Fibroblast of skin of scalp (primary cell): ENCODE measurements at regions not wholly inside any gene's neighbourhood (a gene's known extent, or its start where the extent isn't known, plus 50 kb on each side); places are given as distances from the start of the nearest gene placed in this dataset.

Source experiments
- DNase-seq: peaks from one replicate; pipeline ENCODE4 v3.0.0-alpha.2; 2013

DNA sequence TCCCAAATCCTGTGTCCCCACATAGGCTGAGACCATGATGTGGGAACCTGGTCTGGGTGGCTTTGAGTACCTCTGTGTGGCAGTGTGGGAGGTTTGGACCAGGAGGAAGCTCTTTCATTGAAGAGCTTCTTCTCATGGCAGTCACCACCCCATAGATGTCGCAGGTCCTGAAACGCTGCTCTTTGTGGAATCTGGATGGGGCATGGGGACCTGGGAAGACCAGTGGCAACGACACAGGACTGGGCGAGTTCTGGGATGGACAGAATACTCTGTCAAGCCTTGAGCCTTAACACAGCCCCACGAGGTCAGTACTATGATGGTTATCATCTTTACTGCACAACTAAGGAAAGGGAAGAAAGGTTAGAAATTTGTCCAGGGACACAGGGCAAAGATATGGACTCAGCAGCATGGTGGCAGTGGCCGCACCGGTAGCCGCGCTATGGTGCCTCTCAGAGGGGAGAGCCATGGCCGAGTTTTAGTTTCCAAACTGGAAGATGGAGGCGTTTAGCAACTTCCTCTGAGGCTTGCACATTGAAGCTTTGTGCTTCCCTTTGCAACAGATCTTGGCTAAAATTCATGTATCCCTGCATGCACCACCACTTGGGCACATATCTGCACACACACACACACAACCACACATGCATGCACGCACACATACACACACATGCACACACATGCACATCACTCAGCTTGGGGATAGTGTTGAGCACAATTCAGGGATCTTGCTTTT, 117.7 kb upstream of the C1orf174 start:
- DNase-seq: no peak

DNA sequence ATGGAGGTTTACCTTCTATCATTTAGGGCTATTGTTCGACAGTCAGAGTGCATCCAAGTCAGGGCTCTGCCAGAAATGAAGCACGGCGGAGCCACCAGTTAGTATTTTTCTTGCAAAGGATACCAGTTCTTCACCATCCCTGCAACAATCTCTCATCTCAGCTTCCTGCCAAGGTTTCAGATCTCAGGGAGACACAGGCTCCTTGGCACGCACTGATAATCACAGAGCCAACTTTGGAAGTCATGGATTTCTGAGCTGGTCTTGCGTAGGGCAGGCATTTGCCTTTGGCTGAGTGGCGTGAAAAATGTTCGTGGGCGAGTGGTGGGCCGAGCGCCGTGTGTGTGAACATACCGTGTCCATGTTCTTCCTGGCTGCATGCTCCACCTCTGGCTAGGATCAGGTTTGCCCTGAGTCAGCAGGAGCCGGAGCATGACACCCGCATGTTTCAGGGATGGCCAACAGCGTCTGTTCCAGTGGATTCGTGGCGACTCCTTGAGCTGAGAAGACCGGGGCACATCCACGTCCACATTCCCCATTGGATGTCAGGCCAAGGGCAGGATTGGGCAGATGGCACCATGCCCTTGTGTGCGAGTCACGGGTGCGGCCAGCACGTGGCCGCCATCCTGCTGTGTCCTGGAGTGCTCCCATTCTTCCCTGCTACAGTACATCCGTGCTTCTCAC, 118.5 kb upstream of the C1orf174 start:
- no peak for DNase-seq

DNA sequence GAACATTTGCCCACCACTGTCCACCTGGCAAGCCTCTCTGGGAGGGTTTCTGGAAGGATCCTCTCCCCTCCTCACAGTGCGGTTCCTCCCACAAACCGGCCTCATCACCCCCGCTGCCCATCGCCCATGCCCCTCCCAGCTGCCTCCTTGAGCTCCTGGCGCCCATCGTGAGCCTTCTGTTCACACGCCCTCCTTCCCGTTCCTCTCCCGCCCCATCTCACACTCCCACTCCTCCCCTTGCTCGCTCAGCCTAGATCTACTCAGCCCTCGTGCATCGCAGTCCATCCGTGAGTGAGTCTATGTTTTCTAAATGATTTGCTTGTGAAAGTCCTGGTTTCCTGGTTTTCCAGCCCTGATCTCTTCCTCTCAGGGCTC, 119.1 kb upstream of the C1orf174 start:
- no peak for DNase-seq

DNA sequence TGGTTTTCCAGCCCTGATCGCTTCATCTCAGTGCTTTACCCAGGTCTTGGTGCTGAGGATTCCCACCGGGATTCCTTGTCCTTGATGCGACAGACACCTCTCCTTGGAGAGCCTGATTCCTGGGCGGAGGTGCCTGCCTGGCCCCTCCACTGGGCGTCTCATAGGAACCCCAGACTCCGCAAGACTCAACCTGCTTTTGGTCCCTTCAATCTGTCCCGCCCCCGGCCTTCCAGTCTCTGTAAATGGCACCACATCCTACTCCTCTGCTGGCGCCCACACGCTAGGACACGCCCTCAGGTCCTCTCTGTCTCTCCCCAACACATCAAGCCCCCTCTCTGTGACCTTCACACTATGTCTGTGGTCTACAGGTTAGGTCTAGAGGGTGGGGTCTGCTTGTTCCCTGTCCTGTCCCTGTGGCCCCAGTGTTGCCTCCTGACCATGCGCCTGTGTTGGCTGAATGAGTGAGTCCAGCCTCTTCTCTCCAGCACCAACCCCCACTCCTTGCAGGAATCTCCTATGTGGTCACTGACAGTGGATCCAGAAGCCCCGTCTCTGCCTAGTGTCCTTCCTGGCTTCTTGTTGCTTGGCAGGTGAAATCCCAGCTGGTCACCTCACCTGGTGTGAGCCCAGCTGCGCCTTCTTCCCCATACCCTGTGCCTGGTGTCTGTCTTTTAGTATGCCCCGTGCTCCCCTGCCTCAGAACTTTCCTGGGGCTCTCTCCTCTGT, 119.7 kb upstream of the C1orf174 start:
- DNase-seq: no peak

DNA sequence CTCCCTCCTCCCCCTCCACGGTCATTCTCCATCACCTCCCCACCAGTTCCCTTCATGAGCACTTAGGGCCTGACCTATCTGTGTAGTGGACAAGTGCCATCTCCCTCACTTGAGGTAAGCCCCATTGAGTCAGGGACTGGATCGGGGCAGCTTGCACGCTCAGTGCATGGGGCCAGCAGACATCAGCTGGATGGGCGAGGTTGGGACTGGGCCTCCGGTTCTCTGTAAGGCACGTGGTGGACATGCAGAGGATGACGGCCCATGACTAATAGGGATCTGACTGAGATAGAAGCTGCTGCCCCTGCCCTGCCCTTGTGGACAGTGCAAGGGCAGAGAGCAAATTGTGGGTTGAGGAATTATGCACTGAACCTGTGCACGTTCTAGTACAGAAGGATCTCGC, 120.4 kb upstream of the C1orf174 start:
- DNase-seq: no peak

DNA sequence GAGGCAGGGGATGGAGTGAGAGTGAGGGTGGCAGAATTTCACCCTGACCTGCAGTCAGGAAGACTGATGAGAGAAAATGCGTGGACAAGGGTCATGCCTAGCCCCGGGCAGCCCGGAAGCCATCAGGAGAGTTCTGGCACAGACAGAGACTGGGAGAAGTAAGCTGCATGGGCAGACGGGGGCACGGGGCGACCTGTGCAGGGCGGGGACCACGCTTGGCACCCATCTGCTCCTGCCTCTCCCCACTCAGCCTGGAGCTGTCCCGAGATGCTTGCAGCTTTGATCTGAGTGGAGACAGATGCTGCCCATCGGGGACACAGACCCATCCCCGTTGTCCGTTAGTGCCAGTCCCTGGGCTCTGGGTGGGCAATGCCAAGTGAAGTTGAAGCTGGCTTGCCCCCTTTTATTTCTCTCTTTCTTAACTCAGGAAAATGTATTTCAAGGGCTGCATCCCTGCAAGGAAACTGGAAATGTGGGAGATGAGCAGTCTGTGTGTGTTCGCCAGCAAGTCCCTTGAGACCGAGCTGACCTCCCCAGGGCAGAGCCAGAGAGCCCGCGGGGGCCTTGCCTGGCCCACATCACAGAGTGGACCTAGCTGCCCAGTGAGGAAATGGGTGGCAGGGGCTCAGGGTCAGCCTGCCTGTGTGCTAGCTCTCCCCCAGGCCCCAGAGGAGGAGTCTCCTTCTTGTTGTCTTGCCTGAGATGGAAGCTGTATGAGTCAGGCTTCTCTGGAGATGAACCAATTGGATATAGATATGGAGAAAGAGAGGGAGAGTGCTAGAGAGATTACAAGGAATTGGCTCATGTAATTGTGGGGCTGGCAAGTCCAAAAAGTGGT, 121.3 kb upstream of the C1orf174 start:
- DNase-seq: no peak

DNA sequence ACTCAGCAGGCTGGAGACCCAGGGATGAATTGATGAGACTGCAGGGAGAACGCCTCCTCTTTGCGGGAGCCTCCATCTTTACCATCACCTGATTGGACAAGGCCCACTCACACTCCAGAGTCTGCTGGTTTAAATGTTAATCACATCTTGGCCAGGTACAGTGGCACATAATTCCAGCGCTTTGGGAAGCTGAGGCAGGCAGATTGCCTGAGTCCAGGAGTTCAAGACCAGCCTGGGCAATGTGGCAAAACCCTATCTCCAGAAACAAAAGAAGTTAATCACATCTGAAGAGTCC, 121.8 kb upstream of the C1orf174 start:
- DNase-seq: no peak

DNA sequence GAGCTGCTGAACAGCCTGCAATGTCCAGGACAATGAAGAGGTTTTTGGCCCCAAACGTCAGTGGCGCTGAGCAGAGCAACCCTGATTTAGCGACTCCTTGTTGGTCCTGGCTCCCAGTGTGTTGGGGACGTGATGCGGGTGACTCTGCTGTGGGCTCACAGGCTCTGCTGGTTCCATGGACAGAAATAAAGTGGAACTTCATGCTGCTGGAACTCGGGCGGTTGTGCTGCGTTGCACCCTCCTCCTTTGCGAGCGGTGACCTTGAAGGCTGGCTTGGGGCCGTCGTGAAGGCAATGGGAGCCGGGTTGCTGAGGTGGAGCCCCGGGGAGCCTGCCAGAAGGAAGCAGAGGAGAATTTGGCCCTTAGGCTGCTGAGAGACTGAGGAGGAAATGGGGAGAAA, 122.6 kb upstream of the C1orf174 start:
- DNase-seq: no peak

DNA sequence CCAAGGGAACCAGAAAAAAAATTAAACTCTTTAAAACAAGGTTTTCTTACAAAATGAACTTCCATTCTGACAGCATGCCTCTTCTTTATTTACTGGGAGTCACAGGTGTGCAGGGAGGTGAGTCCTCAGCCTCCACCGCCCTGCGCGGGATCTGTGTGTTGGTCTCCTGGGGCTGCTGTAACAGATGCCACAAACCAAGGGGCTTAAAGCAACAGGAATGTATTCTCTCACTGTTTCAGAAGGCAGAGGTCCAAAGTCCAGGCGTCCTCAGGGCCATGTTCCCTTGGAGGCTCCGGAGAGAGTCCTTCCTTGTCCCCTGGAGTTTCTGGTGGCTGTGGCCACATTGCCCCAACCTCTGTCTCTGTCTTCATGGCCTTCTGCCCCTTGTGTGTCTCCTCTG, 123.6 kb upstream of the C1orf174 start:
- DNase-seq: no peak

DNA sequence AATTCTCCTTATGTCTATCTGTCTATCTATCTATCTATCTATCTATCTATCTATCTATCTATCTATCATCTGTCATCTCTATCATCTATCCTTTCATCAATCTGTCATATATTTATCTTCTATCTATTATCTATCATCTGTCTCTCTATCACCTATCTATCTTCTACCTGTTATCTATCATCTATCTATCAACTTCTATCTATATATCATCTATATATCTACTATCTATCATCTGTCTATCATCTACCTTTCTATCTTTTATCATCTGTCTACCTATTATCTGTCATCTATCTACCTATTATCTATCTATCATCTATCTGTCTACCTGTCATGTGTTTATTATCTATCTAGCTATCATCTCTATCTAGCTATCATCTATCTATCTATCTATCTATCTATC, 124.7 kb upstream of the C1orf174 start:
- DNase-seq: no peak

DNA sequence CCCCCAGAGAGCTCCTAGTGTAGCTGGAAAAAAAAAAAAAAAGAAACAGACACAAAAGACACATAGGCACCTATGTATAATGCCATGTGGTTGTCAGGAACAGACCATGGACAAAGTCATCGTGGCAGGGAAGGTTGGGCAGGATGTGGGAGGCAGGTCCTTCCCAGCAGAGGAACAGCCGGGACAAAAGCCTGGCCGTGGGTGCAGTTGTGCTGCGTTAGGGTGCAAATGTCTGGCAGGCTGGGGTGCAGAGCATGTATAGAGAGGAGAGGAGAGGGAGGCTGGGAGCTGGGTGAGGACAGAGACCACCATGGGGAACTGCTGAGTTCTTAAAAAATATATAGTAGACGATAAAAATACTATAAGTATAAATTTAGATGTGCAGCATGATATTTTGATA, 125.7 kb upstream of the C1orf174 start:
- no peak for DNase-seq

DNA sequence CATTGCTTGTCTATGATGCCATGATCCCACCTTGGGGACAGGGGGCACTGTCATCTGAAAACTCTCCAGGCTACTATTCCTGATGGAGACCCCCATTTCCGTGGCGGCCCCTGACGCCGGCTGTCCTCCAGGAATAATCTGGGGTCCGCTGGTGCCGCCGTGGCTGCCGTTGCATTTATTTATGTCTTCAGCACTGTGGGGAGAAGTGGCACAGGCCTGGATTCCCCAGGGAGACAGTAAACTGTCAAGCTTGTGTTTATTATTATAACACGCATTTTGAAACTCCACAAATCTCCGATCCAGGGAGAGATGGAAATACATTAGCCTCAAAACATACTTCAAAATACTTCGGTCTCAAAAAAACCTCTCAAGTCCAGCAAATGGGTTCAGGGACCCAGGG, 126.9 kb upstream of the C1orf174 start:
- no peak for DNase-seq

DNA sequence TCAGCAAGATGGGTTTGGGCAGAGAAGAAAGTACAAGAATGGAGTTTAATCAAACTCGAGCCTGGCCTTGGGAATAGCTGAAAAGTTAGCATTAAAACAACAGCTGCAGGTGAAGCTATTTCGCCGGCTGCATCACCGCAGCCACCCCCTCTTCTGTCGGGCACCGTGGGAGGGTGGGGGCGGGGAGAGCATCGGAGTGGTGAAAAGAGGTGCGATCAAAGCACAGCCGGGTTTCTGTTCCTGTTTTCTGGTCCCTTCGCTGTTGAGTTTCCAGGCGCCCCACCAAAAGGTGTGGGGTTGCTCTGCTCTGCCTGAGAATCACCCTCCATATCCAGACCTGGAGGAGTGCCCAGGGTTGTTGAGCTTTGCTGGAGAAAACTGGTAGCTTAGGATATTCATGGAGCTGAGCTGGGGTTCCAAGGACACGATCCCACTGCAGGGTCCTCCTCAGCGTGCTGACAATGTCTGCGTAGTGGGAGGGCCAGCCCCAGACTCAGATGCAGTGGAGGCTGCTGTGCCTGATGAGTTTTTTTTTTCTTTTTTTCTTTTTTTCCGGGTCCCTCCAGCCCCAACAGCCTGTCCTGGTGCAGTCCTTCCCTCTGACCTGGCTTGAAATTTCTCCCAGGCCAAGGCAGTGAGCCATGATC, 127.5 kb upstream of the C1orf174 start:
- DNase-seq: no peak

DNA sequence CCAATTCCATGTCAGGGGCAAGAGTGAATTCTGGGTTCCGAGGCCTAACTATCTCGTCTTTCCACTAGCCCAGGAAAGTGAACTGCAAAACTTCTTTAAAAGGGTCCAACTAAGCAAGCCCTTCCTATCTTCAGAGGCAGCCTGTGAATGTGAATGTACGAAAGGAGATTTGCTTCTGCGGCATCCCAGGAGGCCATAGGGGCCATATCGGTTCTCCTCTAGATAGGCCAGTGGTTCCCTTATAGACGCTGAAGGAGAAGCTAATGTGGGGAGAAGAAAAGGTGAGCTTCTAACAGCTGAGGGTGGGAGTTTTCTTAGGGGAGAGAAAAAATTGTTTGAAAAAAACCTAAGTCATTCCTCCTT, 128.0 kb upstream of the C1orf174 start:
- DNase-seq: no peak

DNA sequence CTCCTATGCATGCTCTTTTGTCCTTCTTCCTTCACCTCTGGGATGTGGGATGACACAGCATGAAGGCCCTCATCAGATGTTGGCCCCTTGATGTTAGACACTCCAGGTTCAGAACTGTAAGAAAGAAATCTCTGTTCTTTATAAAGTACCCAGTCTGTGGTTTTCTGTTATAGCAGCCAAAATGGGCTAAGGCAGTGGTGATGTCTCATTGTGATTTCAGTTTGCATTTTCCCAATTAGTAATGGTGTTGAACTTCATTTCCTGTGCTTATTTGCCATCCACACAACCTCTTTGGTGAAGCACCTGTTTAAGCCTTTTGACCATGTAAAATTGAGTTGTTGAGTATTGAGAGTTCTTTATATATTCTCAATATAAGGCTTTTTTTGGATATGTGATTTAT, 129.3 kb upstream of the C1orf174 start:
- no peak for DNase-seq

DNA sequence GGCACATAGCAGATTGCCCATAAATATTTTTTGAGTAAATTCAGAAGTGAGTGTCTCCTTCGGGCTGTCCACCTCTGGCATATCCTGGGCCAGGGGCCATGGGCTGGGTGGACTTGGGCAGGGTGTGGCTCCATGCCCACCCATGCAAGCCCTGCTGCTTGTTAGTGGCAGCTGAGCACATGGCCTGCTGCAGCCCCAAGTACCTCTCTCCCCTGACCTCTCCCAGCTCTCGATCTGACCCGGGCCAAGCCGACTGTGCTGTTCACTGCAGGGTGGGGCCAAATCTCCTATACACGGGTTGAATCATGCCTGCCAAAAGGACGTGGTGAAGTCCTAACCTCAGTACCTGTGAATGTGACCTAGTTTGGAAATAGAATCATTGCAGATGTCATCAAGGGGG, 132.5 kb upstream of the C1orf174 start:
- no peak for DNase-seq

DNA sequence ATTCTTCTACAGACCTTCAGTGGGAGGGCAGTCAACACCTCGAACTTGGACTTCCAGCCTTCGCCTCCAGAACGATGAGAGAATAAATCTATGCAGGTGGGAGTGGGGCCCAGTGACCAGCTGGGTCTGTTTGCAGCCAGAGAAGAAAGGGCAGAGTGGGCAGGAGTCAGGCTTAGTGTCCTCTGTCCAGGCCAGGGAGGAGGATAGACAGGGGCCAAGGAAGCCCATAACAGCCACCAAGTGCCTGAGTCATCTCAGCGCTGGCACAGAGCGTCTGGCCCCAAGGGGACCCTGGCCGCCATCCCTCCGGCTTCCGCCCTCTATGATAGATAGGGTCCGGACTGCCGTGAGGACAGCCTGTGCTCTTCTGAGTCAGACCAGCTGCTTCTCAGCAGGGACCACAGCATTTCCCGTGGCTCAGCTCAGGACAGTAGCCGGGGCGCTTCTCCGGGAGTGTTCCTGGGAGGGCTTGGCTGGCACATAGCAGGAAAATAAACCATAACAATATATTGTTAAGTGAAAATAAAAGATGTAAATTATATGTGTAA, 133.1 kb upstream of the C1orf174 start:
- DNase-seq: no peak

DNA sequence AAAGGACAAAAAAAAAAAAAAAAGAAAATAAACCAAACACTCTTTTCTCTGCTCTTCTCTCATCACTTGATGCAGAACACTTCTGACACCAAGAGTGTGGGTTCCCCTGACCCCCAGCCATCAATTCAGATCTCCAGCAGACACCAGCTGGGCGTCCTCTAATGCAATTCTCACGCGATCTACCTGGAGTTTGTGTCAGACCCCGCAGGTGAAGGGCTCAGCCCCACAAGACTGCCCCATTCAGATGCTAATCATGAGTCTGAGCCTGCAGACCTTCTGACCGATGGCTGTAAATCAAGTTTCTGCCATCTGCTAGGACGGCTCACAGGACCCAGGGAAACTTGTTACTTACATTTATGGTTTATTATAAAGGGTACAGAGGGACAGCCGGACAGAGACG, 133.6 kb upstream of the C1orf174 start:
- no peak for DNase-seq

DNA sequence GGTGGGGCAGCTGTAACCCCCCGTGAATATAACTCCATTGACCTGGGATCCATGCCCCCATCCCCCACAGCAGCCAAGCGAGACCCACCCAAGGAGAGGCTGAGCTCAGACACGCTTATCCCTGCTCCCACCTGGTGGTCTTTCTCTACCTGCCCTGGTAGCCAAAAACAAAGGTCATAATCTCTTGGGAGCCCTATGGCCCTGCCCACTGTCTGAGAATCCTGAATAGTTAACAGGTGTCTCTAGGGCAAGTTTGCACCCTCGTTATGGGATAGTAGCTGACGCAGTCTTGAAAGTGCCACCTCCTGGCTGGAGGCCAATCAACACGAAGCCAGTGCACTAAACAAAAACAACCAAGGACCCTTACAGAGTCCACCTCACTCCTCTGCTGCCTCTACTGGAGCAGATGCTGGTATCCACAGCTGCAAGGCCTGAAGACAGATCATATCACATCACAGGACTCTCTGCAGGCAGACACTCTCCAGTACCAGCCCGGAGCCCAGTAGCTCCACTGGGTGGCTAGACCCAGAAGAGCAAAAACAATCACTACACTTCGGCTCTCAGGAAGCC, 134.3 kb upstream of the C1orf174 start:
- DNase-seq: no peak

DNA sequence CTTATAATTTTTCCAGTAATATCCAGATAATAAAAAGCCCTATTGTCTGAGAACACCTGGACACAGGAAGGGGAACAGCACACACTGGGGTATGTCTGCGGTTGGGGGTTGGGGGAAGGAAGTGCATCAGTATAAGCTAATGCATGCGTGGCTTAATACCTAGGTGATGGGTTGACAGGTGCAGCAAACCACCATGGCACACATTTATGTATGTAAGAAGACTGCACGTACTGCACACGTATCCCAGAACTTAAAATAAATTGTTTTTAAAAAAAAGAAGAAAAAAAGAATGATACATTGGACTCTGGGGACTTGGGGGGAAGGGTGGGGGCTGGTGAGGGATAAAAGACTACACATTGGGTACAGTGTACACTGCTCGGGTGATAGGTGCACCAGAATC, 144.9 kb upstream of the C1orf174 start:
- DNase-seq: no peak

DNA sequence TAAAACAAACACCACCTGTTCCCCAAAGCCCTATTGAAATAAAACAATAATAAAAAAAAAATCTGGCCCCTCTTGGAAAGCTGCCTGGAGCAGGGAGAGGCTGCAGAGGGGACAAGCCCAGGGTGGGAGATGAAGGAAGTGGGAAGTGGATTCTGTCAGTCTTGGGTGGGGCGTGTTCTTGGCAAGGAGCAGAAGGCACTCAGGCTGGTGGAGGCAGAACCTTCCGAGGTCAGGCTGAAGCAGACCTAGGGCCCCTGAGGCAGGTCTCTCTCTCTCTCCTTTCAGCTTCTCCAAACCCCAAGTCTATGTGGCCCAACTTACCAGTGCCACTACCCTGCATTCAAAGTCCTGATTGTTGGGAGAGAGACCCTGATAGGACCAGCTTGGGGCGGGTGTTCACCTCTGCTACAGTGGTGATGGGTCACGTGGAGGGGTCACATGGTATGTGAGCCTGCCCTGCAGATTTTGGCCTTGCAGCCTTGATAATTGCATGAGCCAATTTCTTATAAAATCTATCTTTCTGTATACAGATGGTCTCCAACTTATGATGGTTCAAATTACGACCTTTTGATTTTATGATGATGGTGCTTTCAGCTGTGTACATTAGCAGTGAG, 145.4 kb upstream of the C1orf174 start:
- no peak for DNase-seq
